DMS114 treated with DMSO at 0.1 percent for 48 hours (cell line): ENCODE measurements at regions not wholly inside any gene's neighbourhood (a gene's known extent, or its start where the extent isn't known, plus 50 kb on each side); places are given as distances from the start of the nearest gene placed in this dataset.

Experiments used
- DNase-seq: peaks from one replicate; lab custom pipeline; 2025; ENCODE audit not compliant: unreplicated experiment; lab: John Stamatoyannopoulos, UW

- DNase-seq = no peak
Measured at GRCh38 chr3:76943671-76944070, 96.2 kb upstream of the ROBO2 start.

GRCh38 chr3:76949033-76949432 lies 90.9 kb upstream of the ROBO2 start:
- no peak for DNase-seq

DNA sequence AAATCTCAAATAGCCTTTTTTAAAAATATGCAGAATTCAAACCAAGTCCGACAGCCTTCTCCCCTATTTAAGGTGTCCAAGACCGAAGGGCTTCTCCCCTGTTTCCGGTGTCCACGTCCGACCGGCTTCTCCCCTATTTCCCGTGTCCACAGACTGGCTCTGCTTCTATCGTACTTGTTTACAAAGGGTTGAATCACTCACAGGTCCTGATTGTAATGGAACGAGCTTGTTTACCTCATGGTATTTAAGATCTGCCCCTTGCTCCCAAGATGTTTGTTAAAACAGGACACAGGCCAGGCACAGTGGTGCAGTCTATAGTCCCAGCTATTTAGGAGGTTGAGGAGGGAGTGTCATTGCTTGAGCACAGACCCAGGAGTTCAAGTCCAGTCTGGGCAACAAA lies 90.4 kb upstream of the ROBO2 start:
- no peak for DNase-seq

- DNase-seq = no peak
Measured at GRCh38 chr3:76950590-76950989, 89.3 kb upstream of the ROBO2 start.

- no peak for DNase-seq
Measured at GRCh38 chr3:76954412-76954811, 85.5 kb upstream of the ROBO2 start.

DNA sequence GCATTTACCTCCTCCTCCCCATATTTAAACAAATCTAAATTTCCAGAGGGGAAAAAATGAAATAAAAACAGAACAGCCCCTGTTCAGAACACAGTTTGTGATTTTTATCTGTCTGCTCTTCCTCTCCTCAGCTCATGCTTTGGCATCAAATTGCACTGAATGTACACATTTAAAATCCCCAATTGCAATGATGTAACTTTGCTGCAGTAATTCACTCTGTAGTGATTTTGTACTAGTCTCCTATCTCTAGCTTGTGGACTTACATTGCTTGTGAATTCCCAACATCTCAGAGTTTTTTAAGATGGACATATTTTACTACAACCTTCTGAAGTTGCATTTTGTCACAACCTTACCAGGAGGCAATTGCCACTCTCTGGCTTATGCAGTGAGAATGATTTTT lies 81.6 kb upstream of the ROBO2 start:
- DNase-seq = no peak

- no peak for DNase-seq
Measured at GRCh38 chr3:76958861-76959260, 81.0 kb upstream of the ROBO2 start.

DNA sequence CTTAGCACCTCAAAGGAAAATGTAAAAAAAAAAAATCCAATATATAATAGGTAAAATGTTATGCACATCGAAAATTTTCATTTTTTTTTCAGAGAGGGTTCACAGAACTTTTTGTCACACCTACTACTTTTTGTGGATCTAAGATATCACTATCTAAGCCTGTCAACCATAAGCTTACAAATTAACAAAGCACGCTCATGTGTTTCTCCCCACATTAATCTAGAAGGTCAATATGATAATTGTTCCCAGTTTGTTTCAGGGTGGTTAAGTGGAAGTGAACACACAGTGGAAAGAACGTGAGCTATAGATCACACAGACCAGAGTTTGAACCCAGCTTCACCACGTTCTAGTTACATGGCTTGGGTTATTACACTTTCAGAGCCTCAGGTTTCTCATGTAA lies 78.6 kb upstream of the ROBO2 start:
- no peak for DNase-seq

DNA sequence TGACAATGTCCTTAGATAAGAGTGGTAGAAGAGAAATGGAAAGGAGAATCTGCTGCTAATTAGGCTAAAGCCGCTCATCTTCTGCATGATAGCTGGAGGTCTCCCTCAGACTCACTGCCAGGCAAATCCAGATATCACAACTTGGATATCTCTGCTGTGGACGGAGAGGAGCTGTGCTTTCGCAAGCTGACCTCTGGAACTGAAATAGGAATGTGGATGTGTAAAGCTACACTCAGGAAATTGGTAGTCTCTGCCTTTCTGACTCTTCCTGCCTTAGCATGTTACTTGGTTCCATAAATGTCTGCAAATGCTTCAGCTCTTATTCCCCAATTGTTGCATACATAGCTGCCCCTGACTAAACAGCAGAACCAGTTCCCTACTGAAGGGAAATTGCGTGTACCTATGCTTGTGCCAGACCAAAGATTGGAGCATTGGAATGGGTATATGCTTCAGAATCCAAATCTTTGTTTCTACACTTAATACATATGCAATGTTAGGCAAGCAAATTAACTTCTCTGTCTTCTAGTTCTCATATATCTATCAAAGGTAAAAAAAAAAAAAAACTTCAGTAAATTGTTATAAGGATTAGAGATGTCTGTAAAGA lies 74.7 kb upstream of the ROBO2 start:
- no peak for DNase-seq

DNA sequence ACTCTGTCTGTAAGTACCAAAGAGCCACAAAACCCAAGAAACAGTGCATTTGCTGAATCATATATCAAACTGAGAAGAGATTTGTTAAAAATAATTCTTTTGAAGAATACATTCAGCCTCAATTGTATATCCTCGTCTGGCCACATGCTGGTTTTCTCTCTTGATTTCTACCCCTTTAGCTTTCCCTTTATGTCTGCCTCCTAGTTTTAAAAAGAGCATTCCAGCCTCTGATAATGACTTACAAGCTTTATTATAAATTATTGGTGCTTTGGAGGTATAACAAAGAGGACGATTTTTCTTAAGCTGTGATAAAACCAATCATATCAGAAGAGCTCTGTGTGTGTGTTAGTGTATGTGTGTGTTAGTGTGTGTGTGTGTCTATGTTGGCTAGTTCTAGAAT lies 70.4 kb upstream of the ROBO2 start:
- no peak for DNase-seq

GRCh38 chr3:76969996-76970615 lies 69.8 kb upstream of the ROBO2 start:
- no peak for DNase-seq

GRCh38 chr3:76972624-76973296 lies 67.1 kb upstream of the ROBO2 start:
- no peak for DNase-seq

- no peak for DNase-seq
Measured at GRCh38 chr3:76976996-76977395, 62.9 kb upstream of the ROBO2 start.

DNA sequence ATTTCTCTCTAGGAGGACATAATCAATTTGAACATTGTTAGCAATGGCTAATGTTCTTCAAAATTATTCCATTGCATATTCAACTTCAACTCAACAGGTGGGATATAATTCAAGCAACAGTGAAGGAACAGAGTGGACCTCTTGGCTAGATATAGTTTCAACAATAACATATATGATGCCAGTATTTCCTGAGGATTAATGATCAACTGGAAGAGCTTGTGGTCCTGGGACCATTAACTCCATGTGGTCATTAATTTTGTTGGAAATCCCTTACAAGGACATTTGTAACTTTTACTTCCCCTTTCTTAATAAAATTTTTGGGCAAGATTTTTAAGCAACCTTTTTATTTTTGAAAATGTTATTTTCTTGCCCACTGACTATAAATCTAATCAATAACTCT lies 54.3 kb upstream of the ROBO2 start:
- DNase-seq = no peak

- no peak for DNase-seq
Measured at GRCh38 chr3:76986876-76987474, 52.9 kb upstream of the ROBO2 start.
